HEK293T (cell line): ENCODE measurements at regions not wholly inside any gene's neighbourhood (a gene's known extent, or its start where the extent isn't known, plus 50 kb on each side); places are given as distances from the start of the nearest gene placed in this dataset.

Experiments used
- BHLHE40 ChIP-seq: fragments of 450-650 bp; IDR thresholded peaks from 2 replicates; pipeline ENCODE4 v1.6.1; 2016; ENCODE audit warnings: mild to moderate bottlenecking, moderate library complexity, borderline replicate concordance
- ELF4 ChIP-seq: fragments of 450-650 bp; IDR thresholded peaks from 2 replicates; pipeline ENCODE4 v1.6.1; 2017; ENCODE audit warnings: antibody characterized with exemption
- TARDBP ChIP-seq: fragments of 450-650 bp; IDR thresholded peaks from 2 replicates; pipeline ENCODE4 v1.6.1; 2016

GRCh38 chr17:34823023-34823422, 138.2 kb downstream of the CCT6B start:
- TF ChIP-seq ELF4 (no peak), TARDBP (no peak), BHLHE40 (no peak)
